ENCODE measurements at regions not wholly inside any gene's neighbourhood (a gene's known extent, or its start where the extent isn't known, plus 50 kb on each side); places are given as distances from the start of the nearest gene placed in this dataset.
A peak's percentile ranks its signal among the peaks of the same experiment; 100 is the strongest.
"Not testable (repeated sequence)": the region's sequence is repeated elsewhere in the genome, so short reads cannot be mapped to it uniquely, and the experiment has no call there.

- no peak for DNase-seq
These were observed 58.5 kb downstream of the IGLL5 start for GRCh38 chr22:22946131-22946530.

- DNase-seq, result no peak
These were observed 61.3 kb downstream of the IGLL5 start for GRCh38 chr22:22948651-22949571.

GRCh38 chr22:22949953-22950352 is 62.3 kb downstream of the IGLL5 start:
- DNase-seq, result no peak

GRCh38 chr22:22951035-22951434 is 63.4 kb downstream of the IGLL5 start:
- no peak for DNase-seq

GRCh38 chr22:22952531-22953280 is 65.1 kb downstream of the IGLL5 start:
- DNase-seq, result no peak

GRCh38 chr22:22953791-22954190 is 66.2 kb downstream of the IGLL5 start:
- DNase-seq, result no peak

GRCh38 chr22:22954656-22955055 is 67.0 kb downstream of the IGLL5 start:
- DNase-seq, result peak; percentile 16

- no peak for DNase-seq
These were observed 67.7 kb downstream of the IGLL5 start for GRCh38 chr22:22955276-22955798.

GRCh38 chr22:22955866-22956535 is 68.4 kb downstream of the IGLL5 start:
- DNase-seq, result peak; percentile 71

GRCh38 chr22:22957090-22957489 is 69.5 kb downstream of the IGLL5 start:
- no peak for DNase-seq

- no peak for DNase-seq
These were observed 71.0 kb downstream of the IGLL5 start for GRCh38 chr22:22958621-22959020.

GRCh38 chr22:22959147-22959827 is 71.7 kb downstream of the IGLL5 start:
- peak; percentile 61 for DNase-seq

- no peak for DNase-seq
These were observed 72.7 kb downstream of the IGLL5 start for GRCh38 chr22:22960307-22960706.

GRCh38 chr22:22961574-22961973 is 74.0 kb downstream of the IGLL5 start:
- DNase-seq, result no peak

- no peak for DNase-seq
These were observed 80.8 kb downstream of the IGLL5 start for GRCh38 chr22:22968366-22968765.

GRCh38 chr22:22972605-22973004 is 85.0 kb downstream of the IGLL5 start:
- DNase-seq, result not testable (repeated sequence)

- DNase-seq, result no peak
These were observed 85.7 kb downstream of the IGLL5 start for GRCh38 chr22:22973336-22973735.

- no peak for DNase-seq
These were observed 86.5 kb downstream of the IGLL5 start for GRCh38 chr22:22974156-22974555.

GRCh38 chr22:22974795-22975580 is 87.4 kb downstream of the IGLL5 start:
- DNase-seq, result no peak

GRCh38 chr22:22976033-22976922 is 88.7 kb downstream of the IGLL5 start:
- no peak for DNase-seq

All from activated CD4-positive, alpha-beta T cell treated with anti-CD3 and anti-CD28 coated beads, Interleukin-2, amount 50 U/mL, for 16 hours (primary cell).